ENCODE measurements at regions not wholly inside any gene's neighbourhood (a gene's known extent, or its start where the extent isn't known, plus 50 kb on each side); places are given as distances from the start of the nearest gene placed in this dataset.

- H3K9me3 ChIP-seq (ENCODE audit: control insufficient read depth in 5 of 5, low read length in 5 of 5), result peaks cover 0 to 10% (median 5%) of the 10 kb centered on the region in 5 donors
- H3K9ac ChIP-seq (ENCODE audit: low read length in 5 of 5), result no peak overlapping the region
- H3K36me3 ChIP-seq (ENCODE audit: control insufficient read depth in 5 of 5, insufficient read depth in 5 of 5, low read length in 5 of 5), result no peaks in the 10 kb centered on the region
- no peaks in the 10 kb centered on the region for H3K4me1 ChIP-seq (ENCODE audit: control insufficient read depth in 5 of 5, insufficient read depth in 5 of 5, low read length in 5 of 5)
- no peak overlapping the region for H3K27ac ChIP-seq (ENCODE audit: low read depth, low read length)
- no peak overlapping the region for H3K4me3 ChIP-seq (ENCODE audit: low read depth in 1 of 5, low read length in 5 of 5)
- no peaks in the 10 kb centered on the region for H3K27me3 ChIP-seq (ENCODE audit: control insufficient read depth in 5 of 5, insufficient read depth in 4 of 5, low read length in 5 of 5)
Measured at GRCh38 chr10:53749439-53749838, 976.9 kb upstream of the MBL2 start.

GRCh38 chr10:53748319-53748718 lies 975.7 kb upstream of the MBL2 start:
- no peaks in the 10 kb centered on the region for H3K27me3 ChIP-seq (ENCODE audit: control insufficient read depth in 5 of 5, insufficient read depth in 4 of 5, low read length in 5 of 5)
- no peaks in the 10 kb centered on the region for H3K4me1 ChIP-seq (ENCODE audit: control insufficient read depth in 5 of 5, insufficient read depth in 5 of 5, low read length in 5 of 5)
- H3K4me3 ChIP-seq (ENCODE audit: low read depth in 1 of 5, low read length in 5 of 5), result no peak overlapping the region
- peaks cover 0 to 10% (median 5%) of the 10 kb centered on the region in 5 donors for H3K9me3 ChIP-seq (ENCODE audit: control insufficient read depth in 5 of 5, low read length in 5 of 5)
- no peaks in the 10 kb centered on the region for H3K36me3 ChIP-seq (ENCODE audit: control insufficient read depth in 5 of 5, insufficient read depth in 5 of 5, low read length in 5 of 5)
- no peak overlapping the region for H3K27ac ChIP-seq (ENCODE audit: low read depth, low read length)
- no peak overlapping the region for H3K9ac ChIP-seq (ENCODE audit: low read length in 5 of 5)

- Histone ChIP-seq H3K4me1 (ENCODE audit: control insufficient read depth in 5 of 5, insufficient read depth in 5 of 5, low read length in 5 of 5) (no peaks in the 10 kb centered on the region), H3K36me3 (ENCODE audit: control insufficient read depth in 5 of 5, insufficient read depth in 5 of 5, low read length in 5 of 5) (no peaks in the 10 kb centered on the region), H3K9me3 (ENCODE audit: control insufficient read depth in 5 of 5, low read length in 5 of 5) (peaks cover 0 to 10% (median 5%) of the 10 kb centered on the region in 5 donors), H3K27ac (ENCODE audit: low read depth, low read length) (no peak overlapping the region), H3K27me3 (ENCODE audit: control insufficient read depth in 5 of 5, insufficient read depth in 4 of 5, low read length in 5 of 5) (no peaks in the 10 kb centered on the region), H3K9ac (ENCODE audit: low read length in 5 of 5) (no peak overlapping the region), H3K4me3 (ENCODE audit: low read depth in 1 of 5, low read length in 5 of 5) (no peak overlapping the region)
Measured at GRCh38 chr10:53744746-53745145, 972.2 kb upstream of the MBL2 start.

- no peaks in the 10 kb centered on the region for H3K4me1 ChIP-seq (ENCODE audit: control insufficient read depth in 5 of 5, insufficient read depth in 5 of 5, low read length in 5 of 5)
- no peaks in the 10 kb centered on the region for H3K36me3 ChIP-seq (ENCODE audit: control insufficient read depth in 5 of 5, insufficient read depth in 5 of 5, low read length in 5 of 5)
- H3K27me3 ChIP-seq (ENCODE audit: control insufficient read depth in 5 of 5, insufficient read depth in 4 of 5, low read length in 5 of 5), result no peaks in the 10 kb centered on the region
- no peak overlapping the region for H3K4me3 ChIP-seq (ENCODE audit: low read depth in 1 of 5, low read length in 5 of 5)
- H3K27ac ChIP-seq (ENCODE audit: low read depth, low read length), result no peak overlapping the region
- H3K9me3 ChIP-seq (ENCODE audit: control insufficient read depth in 5 of 5, low read length in 5 of 5), result peaks cover 0 to 5% (median under 1%) of the 10 kb centered on the region in 5 donors
- no peak overlapping the region for H3K9ac ChIP-seq (ENCODE audit: low read length in 5 of 5)
Measured at GRCh38 chr10:53744176-53744575, 971.6 kb upstream of the MBL2 start.

GRCh38 chr10:53737132-53737531 lies 964.5 kb upstream of the MBL2 start:
- Histone ChIP-seq H3K36me3 (ENCODE audit: control insufficient read depth in 5 of 5, insufficient read depth in 5 of 5, low read length in 5 of 5) (no peaks in the 10 kb centered on the region), H3K27me3 (ENCODE audit: control insufficient read depth in 5 of 5, insufficient read depth in 4 of 5, low read length in 5 of 5) (no peaks in the 10 kb centered on the region), H3K9me3 (ENCODE audit: control insufficient read depth in 5 of 5, low read length in 5 of 5) (peaks cover 0 to 5% (median 0%) of the 10 kb centered on the region in 5 donors), H3K9ac (ENCODE audit: low read length in 5 of 5) (no peak overlapping the region), H3K4me1 (ENCODE audit: control insufficient read depth in 5 of 5, insufficient read depth in 5 of 5, low read length in 5 of 5) (no peaks in the 10 kb centered on the region), H3K4me3 (ENCODE audit: low read depth in 1 of 5, low read length in 5 of 5) (no peak overlapping the region), H3K27ac (ENCODE audit: low read depth, low read length) (no peak overlapping the region)

- no peaks in the 10 kb centered on the region for H3K36me3 ChIP-seq (ENCODE audit: control insufficient read depth in 5 of 5, insufficient read depth in 5 of 5, low read length in 5 of 5)
- H3K4me3 ChIP-seq (ENCODE audit: low read depth in 1 of 5, low read length in 5 of 5), result no peak overlapping the region
- no peaks in the 10 kb centered on the region for H3K9me3 ChIP-seq (ENCODE audit: control insufficient read depth in 5 of 5, low read length in 5 of 5)
- no peak overlapping the region for H3K27ac ChIP-seq (ENCODE audit: low read depth, low read length)
- H3K9ac ChIP-seq (ENCODE audit: low read length in 5 of 5), result no peak overlapping the region
- no peaks in the 10 kb centered on the region for H3K4me1 ChIP-seq (ENCODE audit: control insufficient read depth in 5 of 5, insufficient read depth in 5 of 5, low read length in 5 of 5)
- no peaks in the 10 kb centered on the region for H3K27me3 ChIP-seq (ENCODE audit: control insufficient read depth in 5 of 5, insufficient read depth in 4 of 5, low read length in 5 of 5)
Measured at GRCh38 chr10:53726921-53727320, 954.3 kb upstream of the MBL2 start.

- no peaks in the 10 kb centered on the region for H3K27me3 ChIP-seq (ENCODE audit: control insufficient read depth in 5 of 5, insufficient read depth in 4 of 5, low read length in 5 of 5)
- no peaks in the 10 kb centered on the region for H3K4me1 ChIP-seq (ENCODE audit: control insufficient read depth in 5 of 5, insufficient read depth in 5 of 5, low read length in 5 of 5)
- no peak overlapping the region for H3K27ac ChIP-seq (ENCODE audit: low read depth, low read length)
- no peaks in the 10 kb centered on the region for H3K9me3 ChIP-seq (ENCODE audit: control insufficient read depth in 5 of 5, low read length in 5 of 5)
- no peaks in the 10 kb centered on the region for H3K36me3 ChIP-seq (ENCODE audit: control insufficient read depth in 5 of 5, insufficient read depth in 5 of 5, low read length in 5 of 5)
- H3K4me3 ChIP-seq (ENCODE audit: low read depth in 1 of 5, low read length in 5 of 5), result no peak overlapping the region
- H3K9ac ChIP-seq (ENCODE audit: low read length in 5 of 5), result no peak overlapping the region
Measured at GRCh38 chr10:53724581-53724980, 952.0 kb upstream of the MBL2 start.

GRCh38 chr10:53719658-53720057 lies 947.1 kb upstream of the MBL2 start:
- Histone ChIP-seq H3K9ac (ENCODE audit: low read length in 5 of 5) (no peak overlapping the region), H3K27me3 (ENCODE audit: control insufficient read depth in 5 of 5, insufficient read depth in 4 of 5, low read length in 5 of 5) (no peaks in the 10 kb centered on the region), H3K4me1 (ENCODE audit: control insufficient read depth in 5 of 5, insufficient read depth in 5 of 5, low read length in 5 of 5) (no peaks in the 10 kb centered on the region), H3K27ac (ENCODE audit: low read depth, low read length) (no peak overlapping the region), H3K9me3 (ENCODE audit: control insufficient read depth in 5 of 5, low read length in 5 of 5) (peaks cover 0 to 2% (median 0%) of the 10 kb centered on the region in 5 donors), H3K4me3 (ENCODE audit: low read depth in 1 of 5, low read length in 5 of 5) (no peak overlapping the region), H3K36me3 (ENCODE audit: control insufficient read depth in 5 of 5, insufficient read depth in 5 of 5, low read length in 5 of 5) (no peaks in the 10 kb centered on the region)

- Histone ChIP-seq H3K9me3 (ENCODE audit: control insufficient read depth in 5 of 5, low read length in 5 of 5) (peaks cover 0 to 2% (median 0%) of the 10 kb centered on the region in 5 donors), H3K27ac (ENCODE audit: low read depth, low read length) (no peak overlapping the region), H3K4me1 (ENCODE audit: control insufficient read depth in 5 of 5, insufficient read depth in 5 of 5, low read length in 5 of 5) (no peaks in the 10 kb centered on the region), H3K36me3 (ENCODE audit: control insufficient read depth in 5 of 5, insufficient read depth in 5 of 5, low read length in 5 of 5) (no peaks in the 10 kb centered on the region), H3K27me3 (ENCODE audit: control insufficient read depth in 5 of 5, insufficient read depth in 4 of 5, low read length in 5 of 5) (no peaks in the 10 kb centered on the region), H3K4me3 (ENCODE audit: low read depth in 1 of 5, low read length in 5 of 5) (no peak overlapping the region), H3K9ac (ENCODE audit: low read length in 5 of 5) (no peak overlapping the region)
Measured at GRCh38 chr10:53716156-53716555, 943.6 kb upstream of the MBL2 start.

- no peak overlapping the region for H3K27ac ChIP-seq (ENCODE audit: low read depth, low read length)
- no peaks in the 10 kb centered on the region for H3K36me3 ChIP-seq (ENCODE audit: control insufficient read depth in 5 of 5, insufficient read depth in 5 of 5, low read length in 5 of 5)
- H3K9me3 ChIP-seq (ENCODE audit: control insufficient read depth in 5 of 5, low read length in 5 of 5), result peaks cover 0 to 7% (median 3%) of the 10 kb centered on the region in 5 donors
- no peak overlapping the region for H3K9ac ChIP-seq (ENCODE audit: low read length in 5 of 5)
- no peaks in the 10 kb centered on the region for H3K27me3 ChIP-seq (ENCODE audit: control insufficient read depth in 5 of 5, insufficient read depth in 4 of 5, low read length in 5 of 5)
- H3K4me1 ChIP-seq (ENCODE audit: control insufficient read depth in 5 of 5, insufficient read depth in 5 of 5, low read length in 5 of 5), result no peaks in the 10 kb centered on the region
- H3K4me3 ChIP-seq (ENCODE audit: low read depth in 1 of 5, low read length in 5 of 5), result no peak overlapping the region
Measured at GRCh38 chr10:53713431-53713830, 940.8 kb upstream of the MBL2 start.

- Histone ChIP-seq H3K4me1 (ENCODE audit: control insufficient read depth in 5 of 5, insufficient read depth in 5 of 5, low read length in 5 of 5) (no peaks in the 10 kb centered on the region), H3K27ac (ENCODE audit: low read depth, low read length) (no peak overlapping the region), H3K9me3 (ENCODE audit: control insufficient read depth in 5 of 5, low read length in 5 of 5) (no peaks in the 10 kb centered on the region), H3K36me3 (ENCODE audit: control insufficient read depth in 5 of 5, insufficient read depth in 5 of 5, low read length in 5 of 5) (no peaks in the 10 kb centered on the region), H3K9ac (ENCODE audit: low read length in 5 of 5) (no peak overlapping the region), H3K27me3 (ENCODE audit: control insufficient read depth in 5 of 5, insufficient read depth in 4 of 5, low read length in 5 of 5) (no peaks in the 10 kb centered on the region), H3K4me3 (ENCODE audit: low read depth in 1 of 5, low read length in 5 of 5) (no peak overlapping the region)
Measured at GRCh38 chr10:53702489-53702888, 929.9 kb upstream of the MBL2 start.

Measured in subcutaneous abdominal adipose tissue (tissue), 5 donors.